ENCODE measurements at regions not wholly inside any gene's neighbourhood (a gene's known extent, or its start where the extent isn't known, plus 50 kb on each side); places are given as distances from the start of the nearest gene placed in this dataset.
A peak's percentile ranks its signal among the peaks of the same experiment; 100 is the strongest.

GRCh38 chr7:33831389-33832141 lies 73.8 kb upstream of the BMPER start:
- Histone ChIP-seq H3K9ac (ENCODE audit: low read depth in 1 of 3, low read length in 3 of 3) (no peak overlapping the region), H3K4me1 (ENCODE audit: control insufficient read depth in 3 of 3, insufficient read depth in 3 of 3, low read length in 3 of 3) (peaks cover 11 to 16% (median 15%) of the 10 kb centered on the region in 3 donors), H3K27me3 (ENCODE audit: control insufficient read depth in 3 of 3, insufficient read depth in 3 of 3, low read length in 3 of 3) (no peaks in the 10 kb centered on the region), H3K27ac (ENCODE audit: low read depth, low read length) (no peak overlapping the region), H3K36me3 (ENCODE audit: control insufficient read depth in 3 of 3, insufficient read depth in 3 of 3, low read length in 3 of 3) (no peaks in the 10 kb centered on the region), H3K4me3 (ENCODE audit: low read length in 3 of 3) (peak overlapping the region; percentile 37 to 45 (median 41)), H3K9me3 (ENCODE audit: control insufficient read depth in 3 of 3, low read length in 3 of 3) (no peaks in the 10 kb centered on the region)

- Histone ChIP-seq H3K9me3 (ENCODE audit: control insufficient read depth in 3 of 3, low read length in 3 of 3) (no peaks in the 10 kb centered on the region), H3K27me3 (ENCODE audit: control insufficient read depth in 3 of 3, insufficient read depth in 3 of 3, low read length in 3 of 3) (no peaks in the 10 kb centered on the region), H3K4me1 (ENCODE audit: control insufficient read depth in 3 of 3, insufficient read depth in 3 of 3, low read length in 3 of 3) (peaks cover 11 to 16% (median 15%) of the 10 kb centered on the region in 3 donors), H3K27ac (ENCODE audit: low read depth, low read length) (no peak overlapping the region), H3K9ac (ENCODE audit: low read depth in 1 of 3, low read length in 3 of 3) (no peak overlapping the region), H3K4me3 (ENCODE audit: low read length in 3 of 3) (peak overlapping the region in 1 of 3 donors; percentile 41), H3K36me3 (ENCODE audit: control insufficient read depth in 3 of 3, insufficient read depth in 3 of 3, low read length in 3 of 3) (no peaks in the 10 kb centered on the region)
Measured at GRCh38 chr7:33832271-33832721, 73.0 kb upstream of the BMPER start.

GRCh38 chr7:33836797-33837355 lies 68.5 kb upstream of the BMPER start:
- Histone ChIP-seq H3K9ac (ENCODE audit: low read depth in 1 of 3, low read length in 3 of 3) (no peak overlapping the region), H3K4me3 (ENCODE audit: low read length in 3 of 3) (no peak overlapping the region), H3K9me3 (ENCODE audit: control insufficient read depth in 3 of 3, low read length in 3 of 3) (no peaks in the 10 kb centered on the region), H3K27ac (ENCODE audit: low read depth, low read length) (no peak overlapping the region), H3K36me3 (ENCODE audit: control insufficient read depth in 3 of 3, insufficient read depth in 3 of 3, low read length in 3 of 3) (no peaks in the 10 kb centered on the region), H3K4me1 (ENCODE audit: control insufficient read depth in 3 of 3, insufficient read depth in 3 of 3, low read length in 3 of 3) (peaks cover 6 to 9% (median 7%) of the 10 kb centered on the region in 3 donors), H3K27me3 (ENCODE audit: control insufficient read depth in 3 of 3, insufficient read depth in 3 of 3, low read length in 3 of 3) (no peaks in the 10 kb centered on the region)

DNA sequence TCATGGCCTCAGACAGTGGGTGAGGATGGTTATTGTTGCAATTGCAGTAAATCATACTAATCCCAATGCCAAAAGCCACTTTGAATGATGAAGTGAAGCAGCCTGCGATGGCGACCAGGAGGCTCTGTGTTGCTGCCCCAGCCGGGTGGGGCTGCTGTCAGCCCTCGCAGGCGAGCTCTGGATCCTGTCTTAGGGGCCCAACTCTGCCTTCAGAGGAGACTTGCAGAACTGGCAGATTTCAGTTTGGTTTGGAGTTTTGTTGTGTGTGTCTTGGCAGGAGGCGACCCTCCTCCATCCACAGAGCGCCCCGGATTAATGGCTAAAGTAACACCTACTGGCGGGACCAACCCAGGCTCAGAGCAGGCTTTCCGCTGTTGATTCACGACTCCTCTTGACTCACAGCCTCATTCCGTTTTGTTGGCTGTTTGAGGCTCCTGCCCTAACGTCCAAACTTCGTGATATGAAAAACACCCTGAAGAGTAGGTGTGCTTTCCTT lies 67.9 kb upstream of the BMPER start:
- Histone ChIP-seq H3K4me3 (ENCODE audit: low read length in 3 of 3) (no peak overlapping the region), H3K27me3 (ENCODE audit: control insufficient read depth in 3 of 3, insufficient read depth in 3 of 3, low read length in 3 of 3) (no peaks in the 10 kb centered on the region), H3K27ac (ENCODE audit: low read depth, low read length) (no peak overlapping the region), H3K36me3 (ENCODE audit: control insufficient read depth in 3 of 3, insufficient read depth in 3 of 3, low read length in 3 of 3) (no peaks in the 10 kb centered on the region), H3K9ac (ENCODE audit: low read depth in 1 of 3, low read length in 3 of 3) (no peak overlapping the region), H3K9me3 (ENCODE audit: control insufficient read depth in 3 of 3, low read length in 3 of 3) (no peaks in the 10 kb centered on the region), H3K4me1 (ENCODE audit: control insufficient read depth in 3 of 3, insufficient read depth in 3 of 3, low read length in 3 of 3) (peaks cover under 1 to 4% (median 2%) of the 10 kb centered on the region in 3 donors)

- no peaks in the 10 kb centered on the region for H3K9me3 ChIP-seq (ENCODE audit: control insufficient read depth in 3 of 3, low read length in 3 of 3)
- no peaks in the 10 kb centered on the region for H3K36me3 ChIP-seq (ENCODE audit: control insufficient read depth in 3 of 3, insufficient read depth in 3 of 3, low read length in 3 of 3)
- peaks cover under 1% of the 10 kb centered on the region in 3 donors for H3K4me1 ChIP-seq (ENCODE audit: control insufficient read depth in 3 of 3, insufficient read depth in 3 of 3, low read length in 3 of 3)
- no peak overlapping the region for H3K4me3 ChIP-seq (ENCODE audit: low read length in 3 of 3)
- H3K9ac ChIP-seq (ENCODE audit: low read depth in 1 of 3, low read length in 3 of 3): no peak overlapping the region
- H3K27ac ChIP-seq (ENCODE audit: low read depth, low read length): no peak overlapping the region
- H3K27me3 ChIP-seq (ENCODE audit: control insufficient read depth in 3 of 3, insufficient read depth in 3 of 3, low read length in 3 of 3): no peaks in the 10 kb centered on the region
Measured at GRCh38 chr7:33841031-33841430, 64.3 kb upstream of the BMPER start.

GRCh38 chr7:33841705-33842129 lies 63.6 kb upstream of the BMPER start:
- no peak overlapping the region for H3K27ac ChIP-seq (ENCODE audit: low read depth, low read length)
- H3K4me1 ChIP-seq (ENCODE audit: control insufficient read depth in 3 of 3, insufficient read depth in 3 of 3, low read length in 3 of 3): peaks cover 5 to 6% (median 5%) of the 10 kb centered on the region in 3 donors
- no peak overlapping the region for H3K4me3 ChIP-seq (ENCODE audit: low read length in 3 of 3)
- no peak overlapping the region for H3K9ac ChIP-seq (ENCODE audit: low read depth in 1 of 3, low read length in 3 of 3)
- H3K36me3 ChIP-seq (ENCODE audit: control insufficient read depth in 3 of 3, insufficient read depth in 3 of 3, low read length in 3 of 3): no peaks in the 10 kb centered on the region
- H3K27me3 ChIP-seq (ENCODE audit: control insufficient read depth in 3 of 3, insufficient read depth in 3 of 3, low read length in 3 of 3): no peaks in the 10 kb centered on the region
- no peaks in the 10 kb centered on the region for H3K9me3 ChIP-seq (ENCODE audit: control insufficient read depth in 3 of 3, low read length in 3 of 3)

- no peaks in the 10 kb centered on the region for H3K9me3 ChIP-seq (ENCODE audit: control insufficient read depth in 3 of 3, low read length in 3 of 3)
- H3K27me3 ChIP-seq (ENCODE audit: control insufficient read depth in 3 of 3, insufficient read depth in 3 of 3, low read length in 3 of 3): no peaks in the 10 kb centered on the region
- no peak overlapping the region for H3K9ac ChIP-seq (ENCODE audit: low read depth in 1 of 3, low read length in 3 of 3)
- peaks cover 5 to 6% (median 5%) of the 10 kb centered on the region in 3 donors for H3K4me1 ChIP-seq (ENCODE audit: control insufficient read depth in 3 of 3, insufficient read depth in 3 of 3, low read length in 3 of 3)
- H3K4me3 ChIP-seq (ENCODE audit: low read length in 3 of 3): no peak overlapping the region
- no peak overlapping the region for H3K27ac ChIP-seq (ENCODE audit: low read depth, low read length)
- H3K36me3 ChIP-seq (ENCODE audit: control insufficient read depth in 3 of 3, insufficient read depth in 3 of 3, low read length in 3 of 3): no peaks in the 10 kb centered on the region
Measured at GRCh38 chr7:33842150-33842549, 63.2 kb upstream of the BMPER start.

DNA sequence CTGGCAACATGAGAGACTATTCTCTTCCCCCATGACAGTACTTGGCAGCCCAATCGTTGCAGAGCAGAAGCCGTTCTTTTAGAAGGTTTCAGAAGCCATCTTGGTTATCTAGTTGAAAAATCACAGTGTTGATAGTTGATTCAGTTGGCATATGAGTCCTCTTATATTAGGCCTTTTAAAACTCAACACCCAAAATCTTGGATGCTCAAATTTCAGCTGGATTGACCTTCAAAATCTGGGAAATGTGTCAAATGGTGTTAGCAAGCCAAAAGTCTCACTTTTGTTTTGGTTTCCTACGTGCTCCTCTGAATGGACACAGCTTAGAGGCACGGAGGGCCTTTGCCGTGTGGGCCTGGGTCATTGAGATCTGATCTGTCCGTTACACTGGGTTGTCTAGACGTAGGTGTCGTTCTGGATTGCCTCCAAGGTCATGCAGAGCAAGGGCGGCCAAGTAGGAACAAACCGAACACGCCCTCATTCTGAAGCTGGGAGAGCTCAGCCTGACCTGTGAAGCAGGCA lies 59.3 kb upstream of the BMPER start:
- Histone ChIP-seq H3K9me3 (ENCODE audit: control insufficient read depth in 3 of 3, low read length in 3 of 3) (no peaks in the 10 kb centered on the region), H3K9ac (ENCODE audit: low read depth in 1 of 3, low read length in 3 of 3) (no peak overlapping the region), H3K36me3 (ENCODE audit: control insufficient read depth in 3 of 3, insufficient read depth in 3 of 3, low read length in 3 of 3) (no peaks in the 10 kb centered on the region), H3K27ac (ENCODE audit: low read depth, low read length) (peak overlapping the region; percentile 3), H3K27me3 (ENCODE audit: control insufficient read depth in 3 of 3, insufficient read depth in 3 of 3, low read length in 3 of 3) (no peaks in the 10 kb centered on the region), H3K4me1 (ENCODE audit: control insufficient read depth in 3 of 3, insufficient read depth in 3 of 3, low read length in 3 of 3) (peaks cover 5 to 6% (median 5%) of the 10 kb centered on the region in 3 donors), H3K4me3 (ENCODE audit: low read length in 3 of 3) (peak overlapping the region in 1 of 3 donors; percentile 42)

GRCh38 chr7:33849004-33849403 lies 56.3 kb upstream of the BMPER start:
- Histone ChIP-seq H3K9me3 (ENCODE audit: control insufficient read depth in 3 of 3, low read length in 3 of 3) (no peaks in the 10 kb centered on the region), H3K4me3 (ENCODE audit: low read length in 3 of 3) (no peak overlapping the region), H3K36me3 (ENCODE audit: control insufficient read depth in 3 of 3, insufficient read depth in 3 of 3, low read length in 3 of 3) (no peaks in the 10 kb centered on the region), H3K4me1 (ENCODE audit: control insufficient read depth in 3 of 3, insufficient read depth in 3 of 3, low read length in 3 of 3) (peaks cover 5 to 6% (median 5%) of the 10 kb centered on the region in 3 donors), H3K27me3 (ENCODE audit: control insufficient read depth in 3 of 3, insufficient read depth in 3 of 3, low read length in 3 of 3) (no peaks in the 10 kb centered on the region), H3K9ac (ENCODE audit: low read depth in 1 of 3, low read length in 3 of 3) (no peak overlapping the region), H3K27ac (ENCODE audit: low read depth, low read length) (no peak overlapping the region)

DNA sequence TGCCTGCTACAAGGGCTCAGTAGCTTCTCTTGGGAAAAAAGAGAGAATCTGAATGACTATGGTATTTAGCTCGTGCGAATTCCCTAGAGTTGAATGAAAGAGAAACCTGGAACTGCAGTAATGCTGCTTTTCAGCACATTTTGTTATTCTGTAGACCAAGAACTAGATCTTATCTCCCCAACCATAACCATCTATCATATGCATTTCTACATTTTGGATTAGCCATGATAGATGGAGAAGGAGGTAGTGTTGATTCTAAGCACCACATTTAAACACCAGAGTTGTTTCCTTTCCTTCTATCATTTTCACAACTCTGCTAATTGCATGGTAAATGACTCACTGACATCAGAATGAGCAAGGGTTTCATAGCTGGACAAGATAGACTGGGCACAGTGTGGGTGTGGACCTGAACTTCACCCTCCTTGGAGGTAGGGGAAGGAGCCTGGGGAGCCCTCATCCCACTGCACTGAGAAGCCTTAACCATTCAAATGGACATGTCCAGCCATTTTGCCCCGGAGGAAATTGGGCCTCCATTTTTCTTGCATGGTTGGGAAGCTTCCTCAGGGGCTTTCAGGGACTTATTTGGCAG lies 55.3 kb upstream of the BMPER start:
- H3K9me3 ChIP-seq (ENCODE audit: control insufficient read depth in 3 of 3, low read length in 3 of 3): no peaks in the 10 kb centered on the region
- no peak overlapping the region for H3K27ac ChIP-seq (ENCODE audit: low read depth, low read length)
- H3K4me1 ChIP-seq (ENCODE audit: control insufficient read depth in 3 of 3, insufficient read depth in 3 of 3, low read length in 3 of 3): peaks cover 5 to 6% (median 5%) of the 10 kb centered on the region in 3 donors
- H3K9ac ChIP-seq (ENCODE audit: low read depth in 1 of 3, low read length in 3 of 3): no peak overlapping the region
- no peak overlapping the region for H3K4me3 ChIP-seq (ENCODE audit: low read length in 3 of 3)
- H3K36me3 ChIP-seq (ENCODE audit: control insufficient read depth in 3 of 3, insufficient read depth in 3 of 3, low read length in 3 of 3): no peaks in the 10 kb centered on the region
- no peaks in the 10 kb centered on the region for H3K27me3 ChIP-seq (ENCODE audit: control insufficient read depth in 3 of 3, insufficient read depth in 3 of 3, low read length in 3 of 3)

All from skeletal muscle tissue (tissue), 3 donors.